Tibial nerve (tissue), 4 donors: ENCODE measurements at regions not wholly inside any gene's neighbourhood (a gene's known extent, or its start where the extent isn't known, plus 50 kb on each side); places are given as distances from the start of the nearest gene placed in this dataset.

ENCODE experiments used
- EP300 ChIP-seq, 2 donors: sonication (generic); formaldehyde crosslinking; IDR thresholded peaks; one replicate each; pipeline ENCODE4 v1.6.1; 2017; ENCODE audit warnings: antibody characterized with exemption in 2 of 2, mild to moderate bottlenecking in 1 of 2
- POLR2A ChIP-seq, 2 donors: fragments of 450-650 bp; IDR thresholded peaks; one replicate each; pipeline ENCODE4 v1.6.1; 2017; ENCODE audit warnings: antibody characterized with exemption in 2 of 2, mild to moderate bottlenecking in 2 of 2, moderate library complexity in 2 of 2
- TF ChIP-seq, protein P1 (sequence below), 5 experiments: fragments of 200-600 bp in 3 of 5; fragments of 450-650 bp in 2 of 5; sonication (generic) in 3 of 5; IDR thresholded peaks; one replicate each; pipeline ENCODE4 v1.5.1; 2016 to 2019; ENCODE audit warnings: antibody characterized with exemption in 5 of 5, mild to moderate bottlenecking in 3 of 5, moderate library complexity in 2 of 5

DNA sequence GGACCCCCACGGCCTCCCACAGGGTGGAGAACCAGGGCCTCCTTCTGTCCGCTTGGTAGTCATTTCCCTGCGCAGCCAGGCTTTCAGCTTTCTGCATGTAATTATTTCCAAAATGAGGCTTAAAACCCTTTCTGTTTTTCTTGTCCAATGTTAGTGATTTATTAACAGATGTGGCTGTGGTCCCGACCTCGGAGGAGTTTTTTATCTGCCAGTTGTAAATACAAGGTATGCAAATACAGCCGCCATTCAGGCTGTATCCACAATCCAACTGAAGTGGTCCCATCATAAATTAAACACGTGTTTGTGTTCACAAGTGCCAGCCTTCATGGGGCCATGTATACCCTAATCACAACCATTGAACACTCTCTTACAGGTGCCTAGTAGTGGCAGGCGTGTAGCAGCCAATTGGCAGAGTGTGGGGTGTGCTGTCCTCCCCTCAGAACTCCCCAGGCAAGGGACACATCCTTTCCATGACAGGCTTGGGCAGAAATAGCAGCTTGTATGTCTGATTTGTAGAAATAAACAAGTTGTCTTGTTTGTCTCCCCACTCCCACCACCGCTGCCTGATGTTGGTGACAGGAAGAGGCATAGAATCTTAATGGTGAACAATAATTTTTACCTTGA, 251.3 kb upstream of the MKI67 start:
- TF ChIP-seq, protein P1, sequence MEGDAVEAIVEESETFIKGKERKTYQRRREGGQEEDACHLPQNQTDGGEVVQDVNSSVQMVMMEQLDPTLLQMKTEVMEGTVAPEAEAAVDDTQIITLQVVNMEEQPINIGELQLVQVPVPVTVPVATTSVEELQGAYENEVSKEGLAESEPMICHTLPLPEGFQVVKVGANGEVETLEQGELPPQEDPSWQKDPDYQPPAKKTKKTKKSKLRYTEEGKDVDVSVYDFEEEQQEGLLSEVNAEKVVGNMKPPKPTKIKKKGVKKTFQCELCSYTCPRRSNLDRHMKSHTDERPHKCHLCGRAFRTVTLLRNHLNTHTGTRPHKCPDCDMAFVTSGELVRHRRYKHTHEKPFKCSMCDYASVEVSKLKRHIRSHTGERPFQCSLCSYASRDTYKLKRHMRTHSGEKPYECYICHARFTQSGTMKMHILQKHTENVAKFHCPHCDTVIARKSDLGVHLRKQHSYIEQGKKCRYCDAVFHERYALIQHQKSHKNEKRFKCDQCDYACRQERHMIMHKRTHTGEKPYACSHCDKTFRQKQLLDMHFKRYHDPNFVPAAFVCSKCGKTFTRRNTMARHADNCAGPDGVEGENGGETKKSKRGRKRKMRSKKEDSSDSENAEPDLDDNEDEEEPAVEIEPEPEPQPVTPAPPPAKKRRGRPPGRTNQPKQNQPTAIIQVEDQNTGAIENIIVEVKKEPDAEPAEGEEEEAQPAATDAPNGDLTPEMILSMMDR (IDR thresholded peaks at IDR 0.05) = no peak
- no peak for TF ChIP-seq POLR2A (IDR thresholded peaks at IDR 0.05)
- no peak for TF ChIP-seq EP300 (IDR thresholded peaks at IDR 0.05)
